GM10248 (cell line): ENCODE measurements at regions not wholly inside any gene's neighbourhood (a gene's known extent, or its start where the extent isn't known, plus 50 kb on each side); places are given as distances from the start of the nearest gene placed in this dataset.

Experiments
- CTCF ChIA-PET: fragments of 300-600 bp; sonication (Branson Sonifier 250); formaldehyde crosslinking; extraction: SDS; loops from one replicate; lab custom pipeline; 2021; ENCODE audit warnings: antibody characterized with exemption; lab: Yijun Ruan, JAX
- POLR2A ChIA-PET: fragments of 350-650 bp; sonication (Branson Sonifier 250); formaldehyde crosslinking; extraction: SDS; loops from one replicate; lab custom pipeline; 2020; ENCODE audit warnings: antibody characterized with exemption; lab: Yijun Ruan, JAX
- DNase-seq: peaks from one replicate; pipeline ENCODE4 v3.0.0; 2012; ENCODE audit errors: extremely low spot score
- TF ChIP-seq, protein P1 (sequence below): IDR thresholded peaks from 2 replicates; pipeline ENCODE4 v1.5.1; 2012; ENCODE audit warnings: mild to moderate bottlenecking, low read depth; ENCODE audit errors: extremely low read depth, missing control alignments, control extremely low read depth

- TF ChIP-seq, protein P1, sequence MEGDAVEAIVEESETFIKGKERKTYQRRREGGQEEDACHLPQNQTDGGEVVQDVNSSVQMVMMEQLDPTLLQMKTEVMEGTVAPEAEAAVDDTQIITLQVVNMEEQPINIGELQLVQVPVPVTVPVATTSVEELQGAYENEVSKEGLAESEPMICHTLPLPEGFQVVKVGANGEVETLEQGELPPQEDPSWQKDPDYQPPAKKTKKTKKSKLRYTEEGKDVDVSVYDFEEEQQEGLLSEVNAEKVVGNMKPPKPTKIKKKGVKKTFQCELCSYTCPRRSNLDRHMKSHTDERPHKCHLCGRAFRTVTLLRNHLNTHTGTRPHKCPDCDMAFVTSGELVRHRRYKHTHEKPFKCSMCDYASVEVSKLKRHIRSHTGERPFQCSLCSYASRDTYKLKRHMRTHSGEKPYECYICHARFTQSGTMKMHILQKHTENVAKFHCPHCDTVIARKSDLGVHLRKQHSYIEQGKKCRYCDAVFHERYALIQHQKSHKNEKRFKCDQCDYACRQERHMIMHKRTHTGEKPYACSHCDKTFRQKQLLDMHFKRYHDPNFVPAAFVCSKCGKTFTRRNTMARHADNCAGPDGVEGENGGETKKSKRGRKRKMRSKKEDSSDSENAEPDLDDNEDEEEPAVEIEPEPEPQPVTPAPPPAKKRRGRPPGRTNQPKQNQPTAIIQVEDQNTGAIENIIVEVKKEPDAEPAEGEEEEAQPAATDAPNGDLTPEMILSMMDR: no peak
- ChIA-PET POLR2A (no interaction called here), CTCF (no interaction called here)
- no peak for DNase-seq
These were observed 569.3 kb upstream of the IGFBP3 start for GRCh38 chr7:46490406-46490805.

- no peak for DNase-seq
- ChIA-PET POLR2A (no interaction called here), CTCF (no interaction called here)
- TF ChIP-seq, protein P1: no peak
These were observed 568.0 kb upstream of the IGFBP3 start for GRCh38 chr7:46489106-46489505.

DNA sequence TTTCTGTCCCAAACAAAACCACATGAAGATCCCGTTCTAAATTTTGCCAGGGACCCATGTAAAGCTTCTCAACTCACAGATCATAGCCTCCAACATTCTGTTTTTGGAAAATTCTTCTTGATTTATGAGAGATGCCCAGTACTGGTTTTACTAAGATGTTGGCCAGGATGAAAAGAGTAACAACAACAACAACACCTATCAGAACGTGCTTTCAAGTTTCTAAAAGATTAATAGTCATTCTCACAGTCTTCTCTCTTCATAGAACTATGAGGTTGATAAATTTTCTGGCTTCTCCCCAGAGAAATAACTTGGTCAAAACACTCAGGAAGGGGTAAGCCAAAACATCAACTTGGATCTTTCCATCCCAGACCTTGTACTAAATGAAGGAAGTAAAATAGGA, 567.5 kb upstream of the IGFBP3 start:
- TF ChIP-seq, protein P1: no peak
- CTCF ChIA-PET: no interaction called here
- POLR2A ChIA-PET: no interaction called here
- DNase-seq: no peak

GRCh38 chr7:46486256-46487206, 565.5 kb upstream of the IGFBP3 start:
- TF ChIP-seq, protein P1: no peak
- ChIA-PET CTCF (no interaction called here), POLR2A (no interaction called here)
- DNase-seq: no peak

DNA sequence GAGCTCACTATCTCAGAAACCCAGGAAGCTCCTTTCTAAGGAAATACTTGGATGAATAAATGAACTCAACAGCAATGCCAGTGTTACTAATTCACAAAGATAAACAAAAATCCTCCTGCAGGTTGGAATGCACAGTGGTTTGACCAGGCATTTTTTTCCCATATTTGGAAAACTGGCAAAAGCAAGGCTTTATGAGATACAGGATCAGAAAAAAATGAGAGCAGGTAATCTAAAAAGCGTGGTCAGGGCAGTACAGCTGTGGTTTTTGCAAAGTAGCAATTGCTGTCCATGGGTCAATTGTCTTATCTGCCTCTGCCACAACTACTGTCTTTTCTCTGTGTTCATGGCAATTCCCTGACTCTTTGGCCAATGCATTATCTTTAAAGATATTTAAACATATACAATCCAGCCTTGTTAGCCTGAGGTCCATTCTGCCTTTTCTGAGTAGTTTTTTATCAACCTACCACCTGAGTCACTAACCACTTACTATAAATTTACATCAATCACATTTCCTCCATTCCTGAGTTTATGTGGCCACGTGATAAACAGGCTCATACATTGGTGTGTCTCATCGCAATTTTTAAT, 564.5 kb upstream of the IGFBP3 start:
- ChIA-PET CTCF (no interaction called here), POLR2A (no interaction called here)
- TF ChIP-seq, protein P1: no peak
- DNase-seq: no peak

- DNase-seq: no peak
- TF ChIP-seq, protein P1: no peak
- ChIA-PET POLR2A (no interaction called here), CTCF (no interaction called here)
These were observed 563.8 kb upstream of the IGFBP3 start for GRCh38 chr7:46484906-46485305.
